ENCODE measurements at regions not wholly inside any gene's neighbourhood (a gene's known extent, or its start where the extent isn't known, plus 50 kb on each side); places are given as distances from the start of the nearest gene placed in this dataset.

DNA sequence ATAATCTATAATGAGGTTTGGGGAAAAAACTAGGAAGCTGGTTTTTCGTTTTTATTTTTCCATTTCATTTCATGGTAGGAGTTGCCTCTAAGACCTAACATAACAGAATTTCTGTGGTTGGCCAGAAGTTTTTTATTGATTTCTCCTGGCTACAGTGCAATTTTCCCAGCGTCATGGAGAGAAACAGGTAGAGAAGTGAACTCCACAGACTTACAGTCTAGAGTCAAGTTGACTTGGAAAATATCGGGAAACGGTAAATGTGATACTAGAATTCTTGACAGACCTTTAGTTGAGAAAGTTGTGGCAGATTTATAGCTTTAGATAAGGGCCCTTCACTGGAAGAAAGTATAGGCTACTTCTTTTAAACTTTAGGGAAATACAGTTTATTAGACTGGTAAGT, 238.3 kb downstream of the DOK5 start:
- TF ChIP-seq, protein P1, sequence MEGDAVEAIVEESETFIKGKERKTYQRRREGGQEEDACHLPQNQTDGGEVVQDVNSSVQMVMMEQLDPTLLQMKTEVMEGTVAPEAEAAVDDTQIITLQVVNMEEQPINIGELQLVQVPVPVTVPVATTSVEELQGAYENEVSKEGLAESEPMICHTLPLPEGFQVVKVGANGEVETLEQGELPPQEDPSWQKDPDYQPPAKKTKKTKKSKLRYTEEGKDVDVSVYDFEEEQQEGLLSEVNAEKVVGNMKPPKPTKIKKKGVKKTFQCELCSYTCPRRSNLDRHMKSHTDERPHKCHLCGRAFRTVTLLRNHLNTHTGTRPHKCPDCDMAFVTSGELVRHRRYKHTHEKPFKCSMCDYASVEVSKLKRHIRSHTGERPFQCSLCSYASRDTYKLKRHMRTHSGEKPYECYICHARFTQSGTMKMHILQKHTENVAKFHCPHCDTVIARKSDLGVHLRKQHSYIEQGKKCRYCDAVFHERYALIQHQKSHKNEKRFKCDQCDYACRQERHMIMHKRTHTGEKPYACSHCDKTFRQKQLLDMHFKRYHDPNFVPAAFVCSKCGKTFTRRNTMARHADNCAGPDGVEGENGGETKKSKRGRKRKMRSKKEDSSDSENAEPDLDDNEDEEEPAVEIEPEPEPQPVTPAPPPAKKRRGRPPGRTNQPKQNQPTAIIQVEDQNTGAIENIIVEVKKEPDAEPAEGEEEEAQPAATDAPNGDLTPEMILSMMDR (IDR thresholded peaks at IDR 0.05; ENCODE audit: poor library complexity): no peak
- TF ChIP-seq EZH2 (IDR thresholded peaks at IDR 0.05; ENCODE audit: borderline replicate concordance): no peak
